GM20000 (cell line): ENCODE measurements at regions not wholly inside any gene's neighbourhood (a gene's known extent, or its start where the extent isn't known, plus 50 kb on each side); places are given as distances from the start of the nearest gene placed in this dataset.

Source experiments
- DNase-seq: peaks from one replicate; pipeline ENCODE4 v3.0.0; 2012; ENCODE audit warnings: low spot score
- CTCF ChIP-seq: IDR thresholded peaks from 2 replicates; pipeline ENCODE4 v1.5.1; 2012; ENCODE audit warnings: mild to moderate bottlenecking, control low read depth; ENCODE audit errors: extremely low read depth, missing control alignments

- TF ChIP-seq CTCF, result no peak
- DNase-seq, result no peak
These were observed 152.5 kb upstream of the CIBAR2 start for GRCh38 chr16:85264752-85265151.

DNA sequence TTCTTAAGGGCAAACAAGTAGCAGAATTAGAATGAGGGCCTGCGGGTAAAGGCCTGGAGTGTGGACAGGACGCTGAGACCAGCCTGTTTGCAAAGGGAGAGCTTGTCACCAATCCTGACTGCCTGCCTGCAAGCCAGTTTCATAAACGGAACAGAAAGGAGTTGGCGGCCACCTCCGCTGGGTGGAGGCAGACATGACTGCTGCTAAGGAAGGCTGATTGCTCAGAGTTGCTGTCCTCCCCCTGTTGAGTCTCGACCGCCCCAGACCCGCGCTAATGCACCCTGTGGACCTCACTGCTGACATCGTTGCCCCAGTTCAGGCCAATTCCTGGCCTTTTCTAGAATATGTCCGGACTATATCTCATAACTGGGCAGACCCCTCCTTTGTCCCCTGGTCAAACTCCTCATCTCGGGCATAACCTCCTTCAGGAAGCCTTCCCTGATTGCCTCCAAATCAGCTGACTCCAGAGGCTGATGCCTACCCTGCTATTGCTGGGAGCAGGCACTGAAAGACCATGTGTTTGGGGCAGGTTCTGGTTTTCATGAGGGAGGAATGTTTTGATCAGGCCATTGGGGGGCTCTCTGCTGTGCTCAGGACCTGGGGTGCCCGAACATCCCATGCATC lies 153.0 kb upstream of the CIBAR2 start:
- DNase-seq, result no peak
- no peak for TF ChIP-seq CTCF

DNA sequence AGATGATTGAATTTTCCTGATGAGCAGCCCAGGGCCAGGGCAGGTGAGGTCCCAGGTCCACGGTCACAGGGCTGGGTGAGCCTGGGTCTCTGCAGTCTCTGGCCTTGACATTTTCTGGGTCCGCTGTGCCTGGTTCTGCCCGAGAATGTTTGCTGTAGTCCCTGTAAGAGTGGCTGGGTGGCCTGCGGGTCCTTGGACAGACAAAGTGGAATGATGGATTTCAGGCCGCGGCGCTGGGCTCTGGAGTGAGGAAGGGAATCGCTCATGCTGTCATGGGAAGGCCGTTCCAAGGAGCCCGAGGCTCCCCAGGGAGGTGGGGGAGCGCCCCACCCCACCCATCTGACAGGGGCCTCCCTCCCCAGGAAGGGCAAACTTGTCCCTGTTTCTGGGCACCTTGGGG lies 153.5 kb upstream of the CIBAR2 start:
- DNase-seq, result no peak
- no peak for TF ChIP-seq CTCF

- no peak for DNase-seq
- no peak for TF ChIP-seq CTCF
These were observed 154.6 kb upstream of the CIBAR2 start for GRCh38 chr16:85266857-85267256.

DNA sequence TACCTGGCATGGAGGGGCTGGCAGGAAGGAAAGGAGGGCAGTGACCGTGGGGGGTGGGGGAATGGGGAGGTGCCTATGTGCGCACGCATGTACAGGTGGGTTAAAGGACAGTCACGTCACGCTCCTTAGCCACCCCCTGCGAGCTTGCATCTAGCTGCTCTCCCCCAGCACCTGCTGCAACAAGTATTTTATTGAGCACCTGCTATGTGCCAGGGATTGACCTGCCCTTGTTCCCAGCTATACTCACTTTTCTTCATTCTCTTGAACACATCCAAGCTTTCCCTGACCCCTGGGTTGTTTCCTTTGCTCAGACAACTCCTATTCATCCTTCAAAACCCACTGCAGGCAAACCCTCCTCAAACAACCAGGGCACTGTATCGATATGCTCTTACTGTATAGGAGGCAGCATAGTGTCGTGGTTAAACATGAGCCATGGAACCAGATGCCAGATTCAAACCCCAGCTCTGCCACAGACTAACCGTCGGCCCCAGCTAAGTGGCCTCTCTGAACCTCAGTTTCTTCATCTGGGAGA lies 155.2 kb upstream of the CIBAR2 start:
- no peak for TF ChIP-seq CTCF
- no peak for DNase-seq

GRCh38 chr16:85269165-85269564 lies 156.9 kb upstream of the CIBAR2 start:
- no peak for DNase-seq
- no peak for TF ChIP-seq CTCF

GRCh38 chr16:85270374-85270773 lies 158.1 kb upstream of the CIBAR2 start:
- no peak for DNase-seq
- no peak for TF ChIP-seq CTCF
